Muscle of leg (tissue), 3 donors: ENCODE measurements at regions not wholly inside any gene's neighbourhood (a gene's known extent, or its start where the extent isn't known, plus 50 kb on each side); places are given as distances from the start of the nearest gene placed in this dataset.
"Not testable (repeated sequence)": the region's sequence is repeated elsewhere in the genome, so short reads cannot be mapped to it uniquely, and the experiment has no call there.

ENCODE experiments used
- DNase-seq: peaks from one replicate; pipeline ENCODE4 v3.0.0; 2013
- H3K27ac ChIP-seq: one replicate; pipeline ENCODE4 v1.5.1; 2013; ENCODE audit warnings: mild to moderate bottlenecking, low read length, control low read depth
- H3K27me3 ChIP-seq: one replicate; pipeline ENCODE4 v1.6.1; 2013; ENCODE audit warnings: low read length; ENCODE audit not compliant: control insufficient read depth, insufficient read depth
- H3K36me3 ChIP-seq: one replicate; pipeline ENCODE4 v1.6.1; 2013; ENCODE audit warnings: low read length; ENCODE audit not compliant: control insufficient read depth, insufficient read depth
- H3K4me1 ChIP-seq: one replicate; pipeline ENCODE4 v1.6.1; 2013; ENCODE audit warnings: low read length; ENCODE audit not compliant: control insufficient read depth, insufficient read depth
- H3K4me3 ChIP-seq: one replicate; pipeline ENCODE4 v1.5.1; 2013; ENCODE audit warnings: low read length, control low read depth
- H3K9me3 ChIP-seq: replicated peaks from 2 replicates; pipeline ENCODE4 v1.6.1; 2013; ENCODE audit warnings: low read depth, low read length; ENCODE audit not compliant: control insufficient read depth
- WGBS: methylation state at CpG from one replicate; pipeline ENCODE4 v1.1.5; 2013; ENCODE audit warnings: missing lambda C conversion rate; ENCODE audit not compliant: insufficient coverage; 5-methylcytosine and 5-hydroxymethylcytosine counted together

- H3K27me3 ChIP-seq = peaks cover 22% of the 10 kb centered on the region
- not testable (repeated sequence) for H3K4me1 ChIP-seq, H3K36me3 ChIP-seq, H3K9me3 ChIP-seq, DNase-seq, H3K4me3 ChIP-seq, H3K27ac ChIP-seq
- no CpG with 5 or more reads among the region's 4 CpGs for WGBS
These were observed 308.1 kb upstream of the B3GAT1 start for GRCh38 chr11:134719940-134720690.

- peaks cover 4% of the 10 kb centered on the region for H3K4me1 ChIP-seq
- 89% methylated on average over 1 of the region's 5 CpGs for WGBS
- H3K4me3 ChIP-seq = no peak overlapping the region
- peaks cover 17% of the 10 kb centered on the region for H3K27me3 ChIP-seq
- DNase-seq = no peak
- H3K9me3 ChIP-seq = no peaks in the 10 kb centered on the region
- H3K36me3 ChIP-seq = no peaks in the 10 kb centered on the region
- no peak overlapping the region for H3K27ac ChIP-seq
These were observed 307.4 kb upstream of the B3GAT1 start for GRCh38 chr11:134719397-134719796.

GRCh38 chr11:134716582-134716981 is 304.5 kb upstream of the B3GAT1 start:
- DNase-seq = no peak
- Histone ChIP-seq H3K9me3 (no peaks in the 10 kb centered on the region), H3K36me3 (no peaks in the 10 kb centered on the region), H3K4me1 (peaks cover 8% of the 10 kb centered on the region), H3K27ac (no peak overlapping the region), H3K27me3 (peaks cover 23% of the 10 kb centered on the region), H3K4me3 (no peak overlapping the region)
- 44% methylated on average over 1 of the region's 4 CpGs for WGBS

GRCh38 chr11:134714021-134714656 is 302.1 kb upstream of the B3GAT1 start:
- WGBS = 6% methylated on average over 7 of the region's 10 CpGs
- peak; percentile 5 for DNase-seq
- Histone ChIP-seq H3K9me3 (no peaks in the 10 kb centered on the region), H3K27ac (no peak overlapping the region), H3K27me3 (peaks cover 19% of the 10 kb centered on the region), H3K4me1 (peaks cover 8% of the 10 kb centered on the region), H3K36me3 (no peaks in the 10 kb centered on the region), H3K4me3 (no peak overlapping the region)

GRCh38 chr11:134712228-134713145 is 300.4 kb upstream of the B3GAT1 start:
- WGBS = 82% methylated on average over 41 of the region's 47 CpGs

GRCh38 chr11:134711588-134711987 is 299.5 kb upstream of the B3GAT1 start:
- Histone ChIP-seq H3K27me3 (peaks cover 17% of the 10 kb centered on the region), H3K36me3 (no peaks in the 10 kb centered on the region), H3K4me1 (peaks cover 7% of the 10 kb centered on the region), H3K27ac (no peak overlapping the region), H3K4me3 (no peak overlapping the region), H3K9me3 (no peaks in the 10 kb centered on the region)
- no peak for DNase-seq
- WGBS = 80% methylated on average over 3 of the region's 8 CpGs

More at GRCh38 chr11:134712228-134713145, 300.4 kb upstream of the B3GAT1 start:
- peaks cover 8% of the 10 kb centered on the region for H3K4me1 ChIP-seq
- no peak for DNase-seq
- H3K9me3 ChIP-seq = no peaks in the 10 kb centered on the region
- H3K27ac ChIP-seq = no peak overlapping the region
- H3K27me3 ChIP-seq = peaks cover 22% of the 10 kb centered on the region
- no peaks in the 10 kb centered on the region for H3K36me3 ChIP-seq
- H3K4me3 ChIP-seq = no peak overlapping the region

- peaks cover 4% of the 10 kb centered on the region for H3K4me1 ChIP-seq
- H3K27me3 ChIP-seq = peaks cover 13% of the 10 kb centered on the region
- no peak overlapping the region for H3K27ac ChIP-seq
- no peaks in the 10 kb centered on the region for H3K36me3 ChIP-seq
- DNase-seq = no peak
- 100% methylated on average over 1 of the region's 4 CpGs for WGBS
- H3K4me3 ChIP-seq = no peak overlapping the region
- no peaks in the 10 kb centered on the region for H3K9me3 ChIP-seq
These were observed 298.9 kb upstream of the B3GAT1 start for GRCh38 chr11:134710861-134711407.

- no peak overlapping the region for H3K4me3 ChIP-seq
- DNase-seq = no peak
- WGBS = no CpG with 5 or more reads among the region's 3 CpGs
- no peaks in the 10 kb centered on the region for H3K4me1 ChIP-seq
- no peaks in the 10 kb centered on the region for H3K36me3 ChIP-seq
- peaks cover 15% of the 10 kb centered on the region for H3K27me3 ChIP-seq
- H3K27ac ChIP-seq = no peak overlapping the region
- no peaks in the 10 kb centered on the region for H3K9me3 ChIP-seq
These were observed 293.8 kb upstream of the B3GAT1 start for GRCh38 chr11:134705858-134706257.

GRCh38 chr11:134702827-134703226 is 290.8 kb upstream of the B3GAT1 start:
- WGBS = 100% methylated on average over 1 of the region's 5 CpGs
- no peaks in the 10 kb centered on the region for H3K36me3 ChIP-seq
- H3K27me3 ChIP-seq = peaks cover 15% of the 10 kb centered on the region

More at GRCh38 chr11:134702827-134703226, 290.8 kb upstream of the B3GAT1 start:
- H3K4me1 ChIP-seq = no peaks in the 10 kb centered on the region
- H3K4me3 ChIP-seq = no peak overlapping the region
- no peak overlapping the region for H3K27ac ChIP-seq
- no peak for DNase-seq
- no peaks in the 10 kb centered on the region for H3K9me3 ChIP-seq
